ENCODE measurements at regions not wholly inside any gene's neighbourhood (a gene's known extent, or its start where the extent isn't known, plus 50 kb on each side); places are given as distances from the start of the nearest gene placed in this dataset.

- TF ChIP-seq CTCF (conservative IDR thresholded peaks at IDR 0.05; ENCODE audit: low read depth, low read length): no peak
- TF ChIP-seq EZH2 (IDR thresholded peaks at IDR 0.05; ENCODE audit: low read length, unreplicated experiment): no peak
Observed at GRCh38 chr1:56187405-56187804, 392.0 kb downstream of the PLPP3 start.
